Fibroblast of skin of right quadriceps (primary cell): ENCODE measurements at regions not wholly inside any gene's neighbourhood (a gene's known extent, or its start where the extent isn't known, plus 50 kb on each side); places are given as distances from the start of the nearest gene placed in this dataset.
"Not testable (repeated sequence)": the region's sequence is repeated elsewhere in the genome, so short reads cannot be mapped to it uniquely, and the experiment has no call there.

Experiments
- DNase-seq: peaks from one replicate; pipeline ENCODE4 v3.0.0-alpha.2; 2013

DNA sequence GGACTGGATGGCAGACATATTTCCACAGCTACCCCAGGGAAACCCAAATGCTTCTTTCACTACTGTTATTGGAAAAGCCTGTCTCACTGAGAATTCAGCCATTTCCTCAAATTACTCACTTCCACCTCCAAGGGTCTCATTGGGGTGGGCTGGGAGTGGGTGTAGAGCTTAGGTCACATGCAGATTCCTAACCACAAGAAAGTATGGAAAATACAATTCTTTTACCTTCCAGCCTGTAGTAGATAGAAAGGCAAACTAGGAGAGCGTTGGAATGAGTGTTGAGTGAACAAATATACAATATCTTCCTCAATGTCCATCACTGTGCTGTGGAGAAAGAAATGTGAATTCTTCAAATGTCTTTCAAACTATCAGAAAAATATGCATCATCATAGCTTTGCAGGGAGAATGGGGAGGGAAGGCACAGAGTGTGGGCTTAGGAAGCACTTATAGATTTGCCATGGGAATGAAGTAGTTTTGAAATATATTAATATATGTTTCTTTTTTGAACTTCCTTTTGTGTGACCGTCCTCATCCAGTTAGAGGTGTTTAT lies 245.3 kb upstream of the JADE1 start:
- DNase-seq, result no peak

DNA sequence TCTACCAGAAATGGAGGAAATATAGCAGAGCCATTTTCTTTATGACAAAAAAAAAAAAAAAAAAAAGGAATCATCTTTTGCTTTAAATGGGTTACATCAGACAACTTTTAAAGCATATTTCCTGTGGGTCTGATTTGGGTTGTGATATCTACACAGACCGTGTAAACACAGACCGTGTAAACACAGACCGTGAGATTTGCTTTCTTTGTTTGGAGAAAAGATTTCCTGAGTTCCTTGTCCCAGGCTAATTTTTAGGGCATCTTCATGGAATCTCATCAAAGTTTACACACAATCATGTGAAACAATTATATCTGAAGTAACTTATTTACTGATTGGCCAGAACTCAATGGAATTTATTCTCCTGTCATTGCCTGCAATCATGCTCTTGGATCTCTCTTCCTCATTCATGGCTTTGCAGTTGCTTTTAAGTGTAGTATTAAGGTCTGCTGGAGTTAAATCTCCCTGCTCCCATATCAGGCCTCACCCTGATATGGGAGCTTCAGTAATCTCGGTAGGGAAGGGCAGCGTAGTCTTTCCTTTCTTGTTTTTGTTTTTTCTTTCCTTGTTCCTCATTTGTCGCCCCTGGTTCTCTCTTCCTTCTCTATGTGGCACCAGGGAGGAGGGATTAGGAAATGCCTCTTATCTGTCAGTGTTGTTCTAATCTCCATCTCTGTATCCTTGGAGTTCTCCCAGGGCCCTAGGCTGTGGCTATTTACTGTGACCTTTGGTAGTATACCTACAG lies 248.6 kb upstream of the JADE1 start:
- no peak for DNase-seq

DNA sequence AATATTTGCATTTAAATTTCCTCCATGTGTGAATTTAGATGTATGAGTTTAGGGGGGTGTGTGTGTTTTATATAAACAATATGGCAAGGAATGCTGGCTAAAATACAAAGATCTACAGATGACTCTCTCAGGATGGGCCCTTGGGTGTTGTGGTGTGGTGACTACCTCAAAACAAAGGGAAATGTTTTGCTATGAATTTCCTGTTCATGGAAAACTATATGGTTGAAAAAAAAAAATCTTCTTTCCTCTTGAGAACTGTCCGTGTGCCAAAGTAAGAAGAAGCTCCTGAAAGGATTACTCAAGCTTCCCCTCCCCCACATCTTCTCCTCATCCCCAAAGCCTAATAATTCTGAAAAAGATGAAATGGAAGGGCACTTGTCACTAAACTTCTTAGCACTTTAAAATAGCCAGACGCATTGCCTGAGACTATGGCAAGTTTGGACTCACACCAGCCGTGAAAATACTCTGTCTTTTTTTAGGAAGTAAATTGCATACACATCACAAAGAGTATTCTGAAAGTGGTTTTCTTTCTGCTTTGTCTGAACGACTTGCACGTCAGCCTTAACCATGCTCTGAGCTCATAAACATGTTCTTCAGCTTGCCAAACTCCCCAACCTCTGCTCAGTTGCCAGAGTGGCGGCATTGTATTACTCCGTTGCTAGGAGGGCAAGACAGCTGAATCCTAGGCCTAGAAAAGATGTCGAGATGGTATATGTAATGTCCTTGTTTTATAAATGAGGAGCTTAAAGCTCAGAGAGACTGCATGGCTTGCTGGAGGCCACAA lies 250.4 kb upstream of the JADE1 start:
- DNase-seq, result peak; percentile 87

DNA sequence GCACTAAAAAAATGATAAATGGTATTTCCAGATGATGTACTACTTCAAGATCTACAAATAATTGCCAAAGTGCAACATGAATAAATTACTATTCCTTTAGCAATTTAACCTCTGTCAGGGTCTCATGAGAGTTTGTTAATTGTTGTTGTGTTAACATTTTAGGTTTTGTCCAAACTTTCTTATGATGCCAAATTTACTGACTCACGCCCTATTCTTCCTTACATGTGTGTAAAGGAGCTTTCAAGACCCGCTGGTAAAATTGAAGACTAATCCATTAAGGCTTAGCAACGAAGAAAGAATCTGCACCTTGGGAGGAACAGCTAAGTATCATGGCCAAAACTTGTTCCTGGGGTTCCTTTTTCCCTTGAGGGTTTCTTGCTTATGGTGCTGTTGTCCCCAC lies 252.7 kb upstream of the JADE1 start:
- no peak for DNase-seq

DNA sequence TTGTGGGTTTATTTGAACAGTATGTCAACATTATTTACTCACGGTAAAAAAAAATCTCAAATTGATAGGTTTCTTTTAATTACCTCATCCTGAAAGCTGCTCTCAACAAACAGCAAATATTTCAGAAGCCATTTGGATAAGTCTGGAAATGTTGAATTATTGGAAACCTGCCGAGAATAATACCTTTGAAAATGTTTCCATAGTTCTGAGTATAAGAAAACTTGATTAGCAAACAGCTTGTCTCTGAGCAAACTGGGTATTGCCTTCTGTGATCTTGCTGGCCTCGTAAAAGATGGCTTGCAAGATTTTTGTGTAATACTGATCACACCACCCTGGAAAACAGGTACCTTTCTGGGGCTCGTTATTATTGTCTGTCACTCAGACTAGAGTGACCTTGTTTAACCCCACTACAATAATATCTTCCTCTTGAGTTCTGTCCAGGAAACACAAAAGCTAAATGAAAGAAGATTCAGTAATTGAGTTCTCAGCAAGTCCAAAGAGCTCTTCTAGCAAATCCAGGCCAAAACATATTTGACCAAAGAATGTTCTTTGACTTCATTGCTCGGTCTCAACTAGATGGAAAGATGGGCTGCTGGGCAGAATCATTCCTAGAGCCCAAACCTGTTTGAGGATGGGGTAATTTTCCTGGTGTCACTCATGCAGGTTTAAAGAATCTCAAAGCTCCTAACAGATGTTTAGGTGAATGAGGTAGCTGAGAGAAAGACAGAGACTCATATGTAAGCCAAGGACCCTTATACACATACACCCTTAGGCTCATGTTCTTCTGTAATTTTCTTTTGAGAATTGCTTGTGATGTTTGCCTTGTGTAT lies 255.6 kb upstream of the JADE1 start:
- no peak for DNase-seq

DNA sequence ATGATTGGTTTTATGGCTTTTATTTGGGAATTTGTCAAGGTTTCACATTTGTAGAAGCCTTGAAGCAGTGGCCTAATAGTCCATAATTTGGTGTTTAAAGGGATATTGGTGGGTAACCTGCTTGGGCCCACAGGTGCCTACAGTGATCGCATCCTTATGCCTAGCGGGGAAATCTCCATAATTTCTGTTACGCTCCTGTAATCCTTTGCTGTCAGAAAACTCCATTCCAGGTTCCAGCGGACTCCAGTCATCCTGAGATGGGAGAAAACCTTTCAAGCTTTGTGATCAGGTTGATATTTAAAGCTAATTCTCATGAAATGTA lies 257.0 kb upstream of the JADE1 start:
- DNase-seq, result no peak

DNA sequence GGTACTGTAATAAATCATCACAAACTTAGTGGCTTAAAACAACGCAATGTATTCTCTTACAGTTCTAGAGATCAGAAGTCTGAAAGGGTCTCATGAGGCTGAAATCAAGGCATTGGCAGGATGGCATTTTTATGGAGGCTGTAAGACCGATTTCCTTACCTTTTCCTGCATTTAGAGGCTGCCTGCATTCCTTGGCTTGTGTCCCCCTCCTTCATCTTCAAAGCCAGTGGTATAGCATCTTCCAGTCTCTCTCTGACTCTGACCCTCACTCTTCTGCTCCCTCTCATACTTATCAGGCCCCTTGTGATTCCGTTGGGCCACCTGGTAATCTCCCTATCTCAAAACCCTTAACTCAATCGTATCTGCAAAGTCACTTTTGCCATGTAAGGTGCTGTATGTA lies 258.2 kb upstream of the JADE1 start:
- no peak for DNase-seq

DNA sequence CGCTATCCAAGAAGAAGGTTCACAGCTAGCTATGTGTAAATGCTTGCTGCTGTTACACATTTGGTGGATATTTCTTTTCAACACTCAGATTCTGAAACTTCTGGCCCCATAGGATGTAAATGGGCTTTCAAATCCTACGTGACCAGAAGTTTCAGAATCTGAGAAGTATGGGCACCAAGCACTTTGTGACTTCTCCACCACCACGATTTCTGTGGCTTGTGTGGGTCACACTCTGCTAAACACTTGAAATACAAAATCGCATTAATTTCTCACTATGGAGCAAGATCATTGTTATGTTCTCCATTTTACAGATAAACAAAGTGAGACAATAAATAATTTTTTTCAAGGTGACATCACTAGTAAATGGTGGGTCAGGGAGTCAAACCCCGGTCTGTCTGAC lies 259.4 kb upstream of the JADE1 start:
- DNase-seq, result no peak

DNA sequence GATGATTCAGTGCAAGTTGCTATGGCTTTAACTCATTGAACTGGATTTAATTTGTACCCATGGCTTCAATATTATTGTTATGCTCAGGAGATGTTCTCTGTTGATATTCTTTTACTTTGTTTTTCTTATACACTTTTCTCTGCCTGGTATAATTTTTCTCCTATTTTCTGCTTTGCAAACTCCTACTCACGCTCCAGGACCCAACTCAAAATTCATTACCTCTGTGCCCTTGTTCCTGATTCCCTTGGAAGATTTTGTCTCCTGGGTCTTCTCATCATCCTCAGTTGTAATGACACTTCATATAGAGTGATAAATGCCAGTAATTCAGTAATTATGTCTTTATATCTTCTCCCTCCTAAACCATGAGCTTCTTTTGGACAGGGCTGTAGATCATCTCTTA lies 259.9 kb upstream of the JADE1 start:
- no peak for DNase-seq

DNA sequence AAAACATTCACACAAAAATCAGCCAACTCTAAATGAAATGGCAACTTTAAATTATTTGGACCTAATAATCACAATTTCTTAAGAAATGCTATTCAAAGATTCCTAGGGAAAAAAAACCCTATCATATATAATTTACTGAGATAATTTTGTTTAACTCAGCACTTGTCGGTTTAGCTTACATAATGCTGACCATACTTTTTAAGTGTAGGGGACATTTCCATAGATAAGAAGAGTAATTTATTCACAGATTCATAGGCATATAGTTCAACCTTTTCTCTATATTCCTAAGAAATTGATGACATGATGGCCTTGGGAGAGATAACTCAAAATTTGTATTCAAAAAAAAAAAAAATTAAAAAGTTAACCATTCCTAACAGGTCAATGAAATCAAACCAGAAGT lies 260.8 kb upstream of the PGRMC2 start:
- no peak for DNase-seq

DNA sequence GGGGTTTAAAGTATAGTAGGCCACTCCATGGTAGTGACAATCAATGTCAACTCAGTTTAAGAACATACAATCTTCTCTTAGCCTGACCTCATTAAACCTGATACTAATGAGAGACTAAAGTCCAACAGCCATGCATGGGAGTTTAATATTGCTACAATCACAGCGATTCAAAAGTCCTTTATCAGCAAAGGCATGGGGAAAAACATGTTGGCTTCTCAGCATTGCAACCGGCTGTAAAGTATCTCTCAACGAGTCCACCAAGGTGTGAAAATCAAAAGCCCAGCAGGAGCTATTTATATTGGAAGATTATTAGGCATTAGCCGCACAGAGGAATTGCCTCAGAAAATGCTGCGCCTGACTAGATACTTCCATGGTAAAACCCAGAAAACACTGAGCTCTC lies 256.7 kb upstream of the PGRMC2 start:
- DNase-seq, result no peak

DNA sequence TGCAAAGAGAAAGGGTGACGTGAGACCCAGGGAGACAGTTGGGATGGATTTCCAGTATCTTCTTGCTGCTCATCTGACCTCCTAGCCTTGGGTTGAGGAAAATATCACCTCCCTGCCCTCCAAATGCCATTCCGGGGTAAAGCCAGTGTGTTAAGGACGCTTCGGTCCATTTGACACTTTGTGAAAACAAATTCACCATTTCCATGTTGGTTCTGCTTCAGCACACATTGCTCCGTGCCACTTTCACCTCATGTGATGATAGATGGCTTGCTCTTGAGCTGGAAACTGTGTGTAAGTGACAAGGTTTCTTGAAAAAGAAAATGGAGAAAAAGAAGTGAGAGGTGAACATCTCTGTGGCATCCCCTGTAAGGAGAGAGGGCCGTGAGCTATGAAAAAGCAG lies 256.1 kb upstream of the PGRMC2 start:
- no peak for DNase-seq

DNA sequence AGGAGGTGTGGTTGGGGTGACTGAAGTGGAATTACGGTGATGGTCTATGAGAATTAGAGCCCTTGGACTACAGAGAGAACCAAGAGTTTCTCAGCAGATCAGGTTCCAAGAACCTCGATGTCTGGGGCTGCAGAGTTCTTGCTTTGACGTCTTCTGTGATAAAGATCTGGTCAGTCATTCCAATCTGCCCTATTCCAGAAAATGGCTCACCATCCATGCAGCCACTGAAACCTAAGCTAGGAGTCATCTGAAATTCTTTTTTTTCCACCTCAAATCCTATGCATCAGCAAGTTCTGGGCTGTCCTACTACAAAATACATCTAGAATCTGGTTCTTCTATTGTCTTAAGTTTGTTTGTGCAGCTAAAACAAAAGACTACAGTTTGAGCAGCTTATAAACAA lies 254.4 kb upstream of the PGRMC2 start:
- DNase-seq, result no peak

DNA sequence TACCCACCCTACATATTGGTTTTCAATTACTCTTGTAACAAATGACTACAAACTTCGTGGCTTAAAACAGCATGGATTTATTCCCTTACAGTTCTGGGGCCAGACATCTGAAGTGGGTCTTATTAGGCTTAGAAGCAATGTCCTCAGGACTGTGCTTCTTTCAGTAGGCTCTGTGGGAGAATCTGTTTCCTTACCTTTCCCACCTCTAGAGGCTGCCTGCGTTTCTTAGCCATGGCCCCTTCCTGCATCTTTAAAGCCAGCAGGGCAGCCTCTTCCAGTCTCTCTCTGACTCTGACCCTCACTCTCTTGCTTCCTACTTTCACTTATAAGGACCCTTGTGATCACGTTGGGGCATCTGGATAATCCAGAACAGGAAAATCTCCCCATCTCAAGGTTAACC lies 252.5 kb upstream of the PGRMC2 start:
- DNase-seq, result no peak

DNA sequence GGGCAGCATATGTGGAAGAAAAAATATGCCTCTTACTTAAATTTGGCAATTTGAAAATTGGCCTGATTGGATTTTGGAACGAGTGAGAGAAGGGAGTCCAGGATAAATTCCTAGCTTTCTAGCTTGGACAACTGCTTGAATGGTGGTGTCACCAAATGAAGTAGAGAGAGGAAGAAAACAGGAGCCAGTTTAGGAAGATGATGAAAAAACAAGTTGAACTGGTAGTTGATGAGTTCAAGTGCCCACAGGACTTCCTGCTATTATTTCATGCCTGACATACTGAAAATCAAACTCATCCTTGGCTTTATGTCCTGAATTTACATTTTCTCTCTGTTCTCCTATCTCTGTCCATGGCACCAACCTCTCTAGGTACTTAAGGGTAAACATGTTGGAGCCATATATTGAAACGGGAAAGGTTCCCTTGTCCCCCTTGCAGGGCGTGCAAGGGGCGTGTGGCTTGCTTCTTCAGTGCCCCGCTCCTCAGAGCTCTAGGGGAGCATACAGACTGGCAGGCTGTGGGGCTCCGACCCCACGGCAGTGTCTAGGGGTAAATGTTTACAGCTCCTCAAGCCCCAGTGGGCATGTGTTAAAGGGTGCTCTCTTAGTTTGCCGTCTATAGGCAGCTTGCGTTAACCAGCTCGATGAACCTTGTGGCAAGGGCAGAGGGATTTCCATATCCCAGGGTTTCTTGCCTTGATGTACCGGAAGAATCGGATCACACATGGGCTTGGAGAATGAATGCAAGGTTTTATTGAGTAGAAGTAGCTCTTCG lies 250.7 kb upstream of the PGRMC2 start:
- no peak for DNase-seq

DNA sequence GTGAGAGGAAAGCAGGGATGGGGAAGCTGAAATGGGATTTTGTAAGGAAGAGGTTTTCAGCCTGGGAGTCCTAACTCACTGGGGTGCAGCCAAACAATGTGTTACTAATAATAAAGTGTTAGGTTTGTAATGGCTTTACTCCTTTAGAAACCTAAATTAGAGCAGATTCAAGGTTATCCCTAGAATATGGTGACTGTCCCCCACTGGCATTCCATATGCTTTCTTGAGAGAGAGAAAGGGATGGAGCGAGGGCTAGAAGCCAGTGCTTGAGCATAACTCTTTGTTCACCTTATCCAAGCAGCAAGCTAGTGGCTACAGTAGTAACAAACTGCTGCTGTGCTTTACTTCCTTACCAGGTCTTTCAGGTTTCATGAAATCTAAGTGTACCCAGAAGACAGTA lies 249.1 kb upstream of the PGRMC2 start:
- DNase-seq, result no peak

DNA sequence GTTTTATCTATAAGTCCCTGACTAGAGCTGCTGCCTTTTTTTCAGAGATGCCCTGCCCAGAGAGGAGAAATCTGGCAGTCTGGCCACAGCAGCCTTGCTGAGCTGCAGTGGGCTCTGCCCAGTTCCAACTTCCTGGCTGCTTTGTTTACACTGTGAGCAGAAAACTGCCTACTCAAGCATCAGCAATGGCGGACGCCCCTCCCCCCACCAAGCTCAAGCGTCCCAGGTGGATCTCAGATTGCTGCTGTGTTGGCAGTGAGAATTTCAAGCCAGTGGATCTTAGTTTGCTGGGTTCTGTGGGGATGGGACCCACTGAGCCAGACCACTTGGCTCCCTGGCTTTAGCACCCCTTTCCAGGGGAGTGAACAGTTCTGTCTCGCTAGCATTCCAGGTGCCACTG lies 247.9 kb upstream of the PGRMC2 start:
- DNase-seq, result not testable (repeated sequence)

DNA sequence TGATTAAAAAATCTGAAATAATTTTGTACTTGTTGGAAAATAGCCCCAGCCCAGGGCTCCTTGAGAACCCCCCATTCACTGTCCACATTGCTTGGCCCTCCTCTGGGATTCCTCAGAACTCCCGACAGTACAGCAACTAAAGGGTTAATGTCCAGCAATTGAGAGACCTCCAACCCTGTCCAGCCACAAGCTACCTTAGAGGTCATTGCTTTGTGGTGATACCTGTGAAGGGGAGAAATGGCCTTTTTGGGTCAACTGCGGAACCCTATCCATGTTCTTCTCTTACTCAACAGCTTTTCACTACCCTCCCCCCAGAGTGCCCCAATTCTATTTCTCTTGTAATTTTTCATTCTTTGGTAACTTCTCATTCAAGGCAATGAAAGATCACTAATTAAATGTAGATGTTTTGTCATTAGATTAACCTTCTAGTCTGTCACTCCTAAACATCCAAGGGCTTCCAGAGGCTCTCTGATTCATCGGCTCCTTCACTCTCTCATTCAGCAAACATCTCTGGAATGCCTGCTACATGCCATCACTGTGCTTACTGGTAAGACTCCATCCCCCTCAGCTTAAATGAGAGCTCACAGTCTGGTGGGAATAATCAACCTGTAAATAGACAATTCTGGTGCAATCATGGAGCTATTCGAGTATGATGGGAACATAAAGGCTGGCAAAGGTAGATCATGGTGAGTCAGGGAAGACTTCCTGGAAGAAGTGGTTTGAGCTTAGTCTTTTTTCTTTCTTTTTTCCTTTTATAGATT lies 241.4 kb upstream of the PGRMC2 start:
- DNase-seq, result peak; percentile 100

DNA sequence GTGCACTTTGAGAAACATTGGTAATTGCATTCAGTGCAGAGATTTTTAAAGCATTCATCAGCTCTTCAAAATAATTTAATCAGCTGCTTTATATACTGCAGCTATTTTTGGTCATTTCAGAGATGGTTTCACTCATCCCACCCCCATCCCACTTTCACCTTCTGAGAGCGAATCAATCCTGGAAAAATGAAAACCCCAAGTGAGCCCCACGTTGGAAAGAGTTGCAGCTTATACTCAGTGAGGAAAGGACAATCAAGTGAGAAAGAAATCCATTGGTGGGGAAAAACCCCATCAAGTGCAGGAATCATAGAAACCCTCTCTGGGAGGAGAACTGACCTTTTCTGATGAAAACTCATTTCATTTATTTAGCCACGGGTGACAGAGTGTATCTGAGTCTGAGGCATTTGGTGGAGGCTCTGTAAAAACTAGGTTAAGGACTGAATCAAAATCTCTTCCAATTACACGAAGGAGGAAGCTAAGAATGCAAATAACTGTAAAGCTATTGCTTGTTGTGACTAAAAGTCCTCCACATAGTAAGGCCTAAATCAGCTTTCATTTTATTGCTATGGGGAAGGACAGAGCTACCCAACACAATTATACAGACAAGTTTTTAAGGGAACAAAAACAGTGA lies 240.4 kb upstream of the PGRMC2 start:
- peak; percentile 41 for DNase-seq

DNA sequence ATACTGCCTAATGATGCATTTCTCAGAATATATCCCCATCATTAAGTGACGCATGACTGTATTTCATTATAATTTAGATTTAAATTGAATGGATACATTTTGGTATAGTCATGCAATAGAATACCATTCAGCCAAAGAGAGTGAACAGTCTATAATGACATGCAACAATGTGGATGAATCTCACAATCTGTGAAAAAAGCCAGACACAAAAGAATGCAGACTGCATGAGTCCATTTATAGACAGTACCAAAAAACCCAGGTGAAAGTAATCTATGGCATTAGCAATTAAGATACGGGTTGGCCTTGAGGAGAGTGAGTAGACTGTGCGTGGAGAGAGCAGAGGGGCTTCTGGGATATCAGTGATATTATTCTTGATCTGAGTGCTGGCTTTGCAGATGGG lies 239.7 kb upstream of the PGRMC2 start:
- DNase-seq, result peak; percentile 62

DNA sequence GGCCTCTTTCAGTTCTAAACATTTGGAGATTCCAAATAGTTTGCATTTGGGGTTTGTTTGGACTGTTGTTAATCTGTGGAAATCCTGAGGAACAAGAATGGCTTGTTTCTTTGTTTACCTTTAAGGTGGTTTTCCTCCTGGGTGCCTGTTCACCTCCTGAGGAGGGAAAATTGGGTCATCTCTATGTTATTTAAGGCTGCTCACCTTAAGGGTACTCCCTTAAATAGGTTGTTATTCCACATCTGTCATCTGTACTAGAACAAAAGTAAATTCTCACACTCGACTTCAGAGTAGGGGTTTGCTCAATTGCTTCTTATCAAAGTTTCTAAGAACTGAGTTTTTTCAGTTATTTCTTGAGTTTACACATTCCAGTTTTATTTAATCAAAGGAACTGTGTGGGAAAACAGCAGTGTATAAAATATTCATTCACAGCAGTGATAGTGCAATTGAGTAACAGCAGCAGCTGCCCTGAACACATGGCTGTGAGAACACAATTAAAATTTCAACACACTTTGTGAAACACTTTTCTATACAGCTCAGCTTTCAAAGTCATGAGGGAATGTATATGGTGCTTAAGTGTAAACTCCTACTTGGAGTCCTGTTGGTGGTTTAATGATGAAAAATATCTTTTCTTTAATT lies 238.5 kb upstream of the PGRMC2 start:
- DNase-seq, result peak; percentile 55
